SK-N-MC (cell line): ENCODE measurements at regions not wholly inside any gene's neighbourhood (a gene's known extent, or its start where the extent isn't known, plus 50 kb on each side); places are given as distances from the start of the nearest gene placed in this dataset.

Experiments used
- EZH2 ChIP-seq: fragments of 200-600 bp; sonication (generic); IDR thresholded peaks from one replicate; pipeline ENCODE4 v1.6.1; 2017; ENCODE audit warnings: antibody characterized with exemption
- FOXP2 ChIP-seq: optimal IDR thresholded peaks from 2 replicates; pipeline ENCODE3; 2011; ENCODE audit warnings: mild to moderate bottlenecking, moderate library complexity; ENCODE audit not compliant: insufficient read depth; ENCODE audit errors: extremely low read length, control extremely low read depth
- POLR2AphosphoS5 ChIP-seq: IDR thresholded peaks from 2 replicates; pipeline ENCODE4 v1.6.1; 2012; ENCODE audit warnings: mild to moderate bottlenecking, low read depth, low read length, borderline replicate concordance

- TF ChIP-seq EZH2 (no peak), POLR2AphosphoS5 (no peak), FOXP2 (no peak)
These were observed 195.8 kb upstream of the HABP2 start for GRCh38 chr10:113356794-113357680.
